PFSK-1 (cell line): ENCODE measurements at regions not wholly inside any gene's neighbourhood (a gene's known extent, or its start where the extent isn't known, plus 50 kb on each side); places are given as distances from the start of the nearest gene placed in this dataset.

ENCODE experiments used
- POLR2AphosphoS5 ChIP-seq: IDR thresholded peaks from 2 replicates; pipeline ENCODE4 v1.6.1; 2012; ENCODE audit warnings: low read depth, mild to moderate bottlenecking, control low read depth, low read length, moderate library complexity
- REST ChIP-seq, 2 experiments: IDR thresholded peaks; 2 replicates each; pipeline versions ENCODE4 v1.6.1 to v1.8.0; 2011 to 2012; ENCODE audit warnings: low read depth in 2 of 2, low read length in 2 of 2, control low read depth in 1 of 2, inconsistent platforms in 1 of 2, mild to moderate bottlenecking in 1 of 2, moderate library complexity in 1 of 2; ENCODE audit not compliant: insufficient read depth in 1 of 2
- TAF1 ChIP-seq: IDR thresholded peaks from 2 replicates; pipeline ENCODE4 v1.6.1; 2012; ENCODE audit warnings: low read length, control low read depth, borderline replicate concordance; ENCODE audit not compliant: insufficient read depth

- no peak for TF ChIP-seq POLR2AphosphoS5
- TF ChIP-seq REST (IDR thresholded peaks at IDR 0.05; ENCODE audit: insufficient read depth in 1 of 2, low read depth in 2 of 2, low read length in 2 of 2): no peak
- TF ChIP-seq TAF1: no peak
Measured at GRCh38 chr14:97854918-97855317, 1057.7 kb downstream of the VRK1 start.
